Renal cortex interstitium (tissue), 11 donors: ENCODE measurements at regions not wholly inside any gene's neighbourhood (a gene's known extent, or its start where the extent isn't known, plus 50 kb on each side); places are given as distances from the start of the nearest gene placed in this dataset.
"Not testable (repeated sequence)": the region's sequence is repeated elsewhere in the genome, so short reads cannot be mapped to it uniquely, and the experiment has no call there.

Experiments
- DNase-seq, 11 donors: peaks; one replicate each; pipeline ENCODE4 v3.0.0-alpha.2; 2013; ENCODE audit warnings: low read depth in 9 of 11, low spot score in 4 of 11; ENCODE audit errors: extremely low read depth in 1 of 11

DNA sequence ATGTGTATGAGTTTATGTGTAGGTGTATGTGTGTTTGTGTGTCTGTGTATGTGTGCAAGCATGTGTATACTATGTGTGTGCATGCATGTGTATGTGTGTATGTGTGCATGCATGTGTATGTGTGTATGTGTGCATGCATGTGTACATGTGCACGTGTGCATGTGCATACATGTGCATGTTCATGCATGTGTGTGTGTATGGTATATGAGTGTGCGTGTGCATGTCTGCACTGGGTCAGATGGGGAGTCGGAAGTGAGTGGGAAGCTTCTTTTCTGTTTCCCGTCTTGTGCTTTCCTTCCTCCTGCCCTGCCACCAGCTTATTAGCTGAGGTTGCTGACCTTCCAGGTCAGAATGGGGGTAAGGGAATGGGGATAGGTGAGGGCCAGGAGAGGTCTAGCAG, 174.7 kb downstream of the MAP2K4 start:
- DNase-seq, result no peak

DNA sequence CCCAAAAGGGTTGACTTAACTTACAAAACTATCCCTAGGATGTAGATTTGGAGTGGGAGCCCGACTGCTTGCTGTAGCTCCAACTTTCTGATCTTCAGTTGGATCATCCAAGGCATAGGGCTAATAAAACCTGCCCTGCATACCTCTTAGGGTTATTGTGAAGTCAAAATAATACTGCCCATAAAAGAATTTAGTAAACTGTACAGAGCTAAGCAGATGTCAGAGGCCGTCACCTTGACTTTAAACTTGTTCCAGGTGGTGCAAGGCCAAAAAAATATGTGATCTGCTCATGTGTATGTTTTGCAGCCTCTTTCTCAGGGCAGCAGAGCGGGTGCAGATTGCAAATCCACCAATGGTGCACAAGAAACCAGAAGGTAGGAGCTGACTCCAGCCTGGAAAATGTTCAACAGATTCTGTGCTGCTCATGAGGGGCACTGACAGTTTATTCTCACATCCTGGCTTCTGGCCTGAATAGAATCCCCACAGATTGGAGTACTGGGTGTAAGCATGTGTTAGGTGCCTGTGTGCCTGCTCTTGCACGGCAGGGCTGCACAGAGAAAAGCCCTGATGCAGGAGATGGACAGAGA, 180.7 kb downstream of the MAP2K4 start:
- no peak for DNase-seq

DNA sequence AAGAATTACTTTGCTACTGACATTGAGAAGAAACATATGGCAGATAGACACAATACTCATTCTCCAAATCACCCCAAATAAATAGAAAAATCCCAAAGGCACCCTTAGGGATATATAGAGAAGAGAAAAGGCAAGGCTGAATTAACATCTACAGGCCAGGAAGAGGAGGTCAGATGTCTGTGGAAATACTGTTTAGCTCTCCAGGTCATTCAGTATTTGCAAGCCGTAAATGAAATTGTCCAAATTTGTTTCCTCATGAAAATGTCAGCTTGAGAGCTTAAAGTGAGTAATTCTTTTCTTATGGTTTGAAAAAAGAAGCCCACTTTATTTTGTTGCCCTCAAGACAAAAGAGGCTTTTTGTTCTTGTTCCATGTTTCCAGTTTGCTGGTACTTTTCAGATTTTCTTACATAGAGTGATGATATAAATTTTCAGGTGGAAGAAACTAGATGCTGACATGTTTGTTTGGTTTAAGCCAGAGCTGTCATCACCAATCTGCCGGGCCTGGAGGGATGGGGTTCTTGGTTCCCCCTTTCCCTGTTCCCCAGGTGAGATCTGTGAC, 189.0 kb downstream of the MAP2K4 start:
- peak in 4 of 11 donors; percentile 36 to 49 (median 42) for DNase-seq

DNA sequence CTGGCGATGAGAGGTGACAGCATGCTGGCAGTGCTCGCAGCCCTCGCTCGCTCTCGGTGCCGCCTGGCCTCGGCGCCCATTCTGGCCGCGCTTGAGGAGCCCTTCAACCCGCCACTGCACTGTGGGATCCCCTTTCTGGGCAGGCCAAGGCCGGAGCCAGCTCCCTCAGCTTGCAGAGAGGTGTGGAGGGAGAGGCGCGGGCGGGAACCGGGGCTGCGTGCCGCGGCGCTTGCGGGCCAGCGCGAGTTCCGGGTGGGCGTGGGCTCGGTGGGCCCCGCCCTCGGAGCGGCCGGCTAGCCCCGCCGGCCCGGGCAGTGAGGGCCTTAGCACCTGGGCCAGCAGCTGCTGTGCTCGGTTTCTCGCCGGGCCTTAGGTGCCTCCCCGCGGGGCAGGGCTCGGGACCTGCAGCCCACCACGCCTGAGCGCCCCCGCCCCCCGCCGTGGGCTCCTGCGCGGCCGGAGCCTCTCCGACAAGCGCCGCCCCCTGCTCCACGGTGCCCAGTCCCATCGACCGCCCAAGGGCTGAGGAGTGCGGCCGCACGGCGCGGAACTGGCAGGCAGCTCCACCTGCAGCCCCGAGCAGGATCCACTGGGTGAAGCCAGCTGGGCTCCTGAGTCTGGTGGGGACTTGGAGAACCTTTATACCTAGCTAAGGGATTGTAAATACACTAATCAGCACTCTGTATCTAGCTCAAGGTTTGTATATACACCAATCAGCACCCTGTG, 200.2 kb downstream of the MAP2K4 start:
- not testable (repeated sequence) for DNase-seq

DNA sequence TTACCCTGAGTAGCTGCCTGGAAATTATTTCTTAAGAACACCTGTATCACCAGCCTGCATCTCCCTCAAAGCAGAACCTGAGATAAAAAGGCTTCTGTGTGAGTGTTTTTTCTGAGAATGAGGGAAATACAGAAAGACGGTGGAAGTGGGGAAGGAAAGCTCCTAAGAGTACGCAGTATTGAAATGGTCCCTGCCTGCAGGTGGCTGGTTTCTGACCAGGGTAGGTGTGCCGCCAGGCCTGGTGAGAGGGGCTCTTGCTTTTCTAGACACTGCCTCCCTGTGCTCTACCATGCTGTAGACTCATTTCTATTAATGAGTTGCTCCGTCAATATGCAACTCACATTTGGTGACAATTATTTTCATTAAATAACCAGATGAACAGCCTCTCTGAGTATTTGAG, 201.7 kb downstream of the MAP2K4 start:
- no peak for DNase-seq

DNA sequence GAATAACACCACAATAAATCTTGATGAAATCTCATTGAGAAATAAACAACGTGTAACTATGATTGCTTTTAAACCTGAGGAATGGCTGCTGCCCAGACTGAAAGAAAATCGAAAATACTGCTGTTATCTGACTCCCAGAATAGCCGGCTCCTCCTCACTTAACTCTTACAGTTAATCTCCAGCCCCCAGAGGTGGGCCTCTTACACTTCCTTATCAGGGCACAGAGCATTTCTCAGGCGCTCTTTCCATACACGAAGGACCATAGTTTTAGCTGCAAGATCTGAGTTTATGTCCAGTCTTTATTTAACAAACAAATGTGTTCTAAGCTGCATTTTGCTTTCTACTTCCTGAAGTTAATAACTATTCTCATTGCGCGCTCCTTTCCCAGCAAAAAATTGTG, 206.9 kb downstream of the MAP2K4 start:
- no peak for DNase-seq

DNA sequence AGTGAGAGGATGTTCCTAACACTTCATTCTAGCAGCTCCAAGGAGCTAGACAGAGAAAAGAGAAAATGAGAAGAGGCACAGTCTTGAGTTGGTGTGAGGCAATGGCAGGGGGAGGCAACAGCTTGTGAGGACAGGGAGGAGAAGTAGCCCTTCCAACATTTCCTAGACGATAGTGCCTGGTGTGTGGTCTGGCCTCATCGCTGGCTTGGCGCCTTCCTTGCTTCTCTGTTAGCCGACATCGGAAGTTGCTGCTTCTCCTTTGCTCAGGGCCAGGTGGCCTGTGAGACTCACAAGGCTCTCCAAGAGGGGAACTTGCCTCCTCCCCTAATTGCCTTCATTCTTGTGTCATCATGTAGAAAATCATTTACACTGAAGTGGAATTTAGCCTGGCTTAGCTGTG, 208.7 kb downstream of the MAP2K4 start:
- no peak for DNase-seq

DNA sequence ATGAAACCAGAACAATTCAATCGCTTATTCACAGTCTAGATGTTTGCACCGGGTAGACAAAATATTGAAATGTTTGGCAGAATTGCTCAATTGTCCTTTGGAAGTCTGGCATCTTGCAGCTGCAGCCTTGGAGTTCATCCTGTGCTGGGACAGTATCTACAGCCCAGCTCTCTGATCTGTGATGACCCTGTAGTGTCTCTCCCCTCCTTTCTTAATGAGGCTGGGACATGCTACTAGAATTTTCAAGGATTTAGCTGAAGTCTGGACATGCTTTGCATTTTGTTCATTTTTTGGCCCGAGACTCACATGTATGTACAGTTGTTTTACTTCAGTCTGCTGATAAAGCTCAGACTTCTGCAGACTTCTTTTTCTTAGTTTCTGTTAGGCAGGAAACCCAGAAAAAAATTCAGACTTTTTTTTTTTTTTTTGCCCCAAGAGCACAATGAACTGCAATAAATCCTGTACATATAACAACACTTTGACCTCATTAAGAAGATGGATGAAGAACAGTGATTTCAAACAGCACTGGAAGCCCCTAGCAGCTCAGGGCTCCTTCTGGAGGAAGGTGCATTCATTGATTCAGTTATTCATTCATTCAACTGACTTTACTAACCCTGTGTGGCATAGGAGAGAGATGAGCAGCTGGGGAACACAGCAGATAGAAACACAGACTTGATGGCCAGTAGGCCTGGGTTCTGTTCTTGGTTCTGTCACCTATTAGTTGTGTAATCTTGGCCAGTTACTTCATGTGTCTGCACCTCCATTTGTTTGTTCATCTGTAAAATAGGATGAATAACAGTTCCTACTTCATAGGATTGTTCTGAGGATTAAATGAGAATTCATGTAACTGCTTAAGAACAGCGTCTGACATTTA, 210.0 kb downstream of the MAP2K4 start:
- DNase-seq, result peak in 8 of 11 donors; percentile 36 to 66 (median 56)

DNA sequence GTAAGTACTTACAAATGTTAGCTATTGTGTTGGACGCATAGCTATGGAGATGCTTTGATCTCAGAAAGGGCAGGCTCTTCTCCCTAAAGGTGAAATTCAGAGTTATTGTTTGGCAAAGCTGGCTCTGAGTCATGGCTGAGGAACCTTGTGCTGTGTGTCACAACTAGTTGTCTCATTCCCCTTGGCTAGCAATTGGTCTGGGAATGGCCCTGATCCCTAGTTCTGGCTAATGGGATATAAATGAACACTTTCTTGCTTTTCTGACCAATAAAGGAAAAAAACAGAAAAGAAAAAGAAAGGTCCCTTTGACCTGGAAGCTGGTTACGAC, 210.6 kb downstream of the MAP2K4 start:
- DNase-seq, result no peak

DNA sequence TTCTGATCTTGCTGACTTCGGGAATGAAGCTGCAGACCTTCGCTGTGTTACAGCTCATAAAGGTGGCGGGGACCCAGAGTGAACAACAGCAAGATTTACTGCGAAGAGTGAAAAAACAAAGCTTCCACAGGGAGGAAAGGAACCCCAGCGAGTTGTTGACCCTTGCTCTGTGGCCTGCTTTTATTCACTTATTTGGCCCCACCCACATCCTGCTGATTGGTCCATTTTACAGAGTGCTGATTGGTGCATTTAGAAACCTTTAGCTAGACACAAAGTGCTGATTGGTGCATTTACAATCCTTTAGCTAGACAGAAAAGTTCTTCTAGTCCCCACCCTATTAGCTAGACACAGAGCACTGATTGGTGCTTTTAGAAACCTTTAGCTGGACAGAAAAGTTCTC, 218.3 kb downstream of the MAP2K4 start:
- DNase-seq, result not testable (repeated sequence)

DNA sequence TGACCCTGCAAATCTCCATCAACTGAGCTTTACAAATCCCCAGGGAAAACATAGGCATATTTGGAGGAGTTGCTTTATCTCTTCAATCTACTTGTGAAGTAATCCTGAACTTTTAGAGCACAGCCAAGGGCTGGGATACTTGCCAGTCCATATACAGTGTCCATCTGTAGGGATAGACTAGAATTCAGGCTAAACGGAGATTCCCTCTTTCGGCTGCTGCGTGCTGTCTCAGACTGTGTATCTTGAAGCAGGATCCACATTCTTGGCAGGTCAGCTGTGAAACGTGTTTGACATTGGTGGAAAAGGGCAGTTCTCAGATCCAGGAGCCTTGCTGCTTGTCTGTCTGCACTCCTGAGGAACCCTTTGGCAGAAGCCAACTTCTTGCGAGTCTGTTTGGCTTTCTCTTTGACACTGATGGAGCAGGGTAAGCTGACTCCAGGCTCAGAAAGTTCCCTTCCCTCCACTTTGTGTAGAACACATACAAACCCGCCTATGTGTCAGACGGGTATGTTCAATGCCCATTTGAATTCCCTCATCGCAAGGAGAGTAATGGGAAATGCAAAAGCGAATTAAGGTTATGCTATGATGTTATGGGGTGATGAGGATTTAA, 221.8 kb downstream of the MAP2K4 start:
- DNase-seq, result no peak

DNA sequence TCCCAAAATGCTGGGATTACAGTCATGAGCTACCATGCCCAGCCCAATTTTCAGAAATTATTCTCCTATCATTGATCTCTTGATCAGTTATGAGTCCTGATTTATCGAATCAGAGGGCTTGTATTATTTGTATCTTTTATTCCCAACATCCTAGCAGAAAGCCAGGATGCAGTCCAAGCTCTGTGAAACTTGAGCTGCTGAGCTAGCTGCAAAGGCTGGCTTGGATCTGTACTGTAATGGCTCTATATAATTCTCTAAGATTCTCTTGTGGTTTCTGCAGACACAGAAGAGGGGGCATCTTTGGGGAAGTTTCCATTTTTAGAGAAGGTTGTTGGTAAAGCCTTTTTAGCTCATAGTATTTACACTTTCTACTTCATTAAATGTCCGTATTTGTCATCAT, 227.1 kb downstream of the MAP2K4 start:
- DNase-seq, result no peak

DNA sequence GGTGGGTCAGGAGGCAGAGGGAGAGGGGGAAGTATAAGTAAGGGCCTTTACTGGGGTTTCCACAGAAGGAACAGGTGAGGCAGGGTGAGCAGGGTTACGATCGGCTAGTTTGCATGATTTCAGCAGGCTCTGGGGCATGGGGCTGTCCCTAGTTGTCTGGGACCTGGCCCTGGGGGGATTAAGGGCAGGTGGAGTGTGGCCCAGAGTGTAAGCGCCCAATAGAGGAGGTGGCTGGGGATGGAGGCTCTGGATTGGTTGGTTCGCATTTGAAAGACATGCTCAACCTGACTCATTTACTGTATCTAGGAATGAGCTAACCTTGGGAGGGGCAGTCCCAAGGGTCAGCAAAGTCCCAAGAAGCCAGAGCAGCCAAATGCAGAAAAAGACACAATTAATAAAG, 230.3 kb downstream of the MAP2K4 start:
- no peak for DNase-seq

DNA sequence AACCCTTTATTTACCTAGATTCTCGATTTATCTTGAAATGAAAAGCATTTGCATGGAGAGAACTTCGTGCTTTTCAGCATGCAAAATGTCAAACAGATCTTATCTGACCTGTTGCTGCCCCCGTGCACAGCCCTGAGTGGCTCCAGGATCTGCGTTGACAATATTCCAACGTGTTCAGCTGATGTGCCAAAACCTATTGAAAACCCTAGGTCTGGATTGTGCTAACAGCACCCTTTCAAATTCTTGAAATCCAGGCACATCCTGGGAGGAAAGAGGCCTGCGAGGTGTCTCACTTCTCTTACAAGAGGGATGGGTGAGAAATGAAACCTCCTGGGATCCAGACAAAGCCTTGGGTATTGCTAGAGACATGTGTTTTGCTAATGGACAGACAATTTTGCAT, 231.8 kb downstream of the MAP2K4 start:
- DNase-seq, result no peak

DNA sequence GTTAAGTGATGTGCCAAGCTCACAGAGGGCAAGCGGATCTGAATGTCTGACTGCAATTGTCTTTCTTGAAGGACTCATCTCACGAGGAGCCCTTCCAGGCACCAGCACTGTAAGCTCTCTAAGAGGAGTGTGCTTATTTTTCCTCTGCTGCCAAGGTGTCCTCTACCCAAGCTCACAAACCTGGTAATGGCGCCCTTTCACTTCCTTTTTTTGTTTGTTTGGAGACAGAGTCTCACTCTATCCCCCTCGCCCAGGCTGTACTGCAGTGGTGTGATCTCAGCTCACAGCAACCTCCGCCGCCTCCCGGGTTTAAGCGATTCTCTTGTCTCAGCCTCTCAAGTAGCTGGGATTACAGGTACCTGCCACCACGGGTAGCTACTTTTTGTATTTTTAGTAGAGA, 233.8 kb downstream of the MAP2K4 start:
- no peak for DNase-seq

DNA sequence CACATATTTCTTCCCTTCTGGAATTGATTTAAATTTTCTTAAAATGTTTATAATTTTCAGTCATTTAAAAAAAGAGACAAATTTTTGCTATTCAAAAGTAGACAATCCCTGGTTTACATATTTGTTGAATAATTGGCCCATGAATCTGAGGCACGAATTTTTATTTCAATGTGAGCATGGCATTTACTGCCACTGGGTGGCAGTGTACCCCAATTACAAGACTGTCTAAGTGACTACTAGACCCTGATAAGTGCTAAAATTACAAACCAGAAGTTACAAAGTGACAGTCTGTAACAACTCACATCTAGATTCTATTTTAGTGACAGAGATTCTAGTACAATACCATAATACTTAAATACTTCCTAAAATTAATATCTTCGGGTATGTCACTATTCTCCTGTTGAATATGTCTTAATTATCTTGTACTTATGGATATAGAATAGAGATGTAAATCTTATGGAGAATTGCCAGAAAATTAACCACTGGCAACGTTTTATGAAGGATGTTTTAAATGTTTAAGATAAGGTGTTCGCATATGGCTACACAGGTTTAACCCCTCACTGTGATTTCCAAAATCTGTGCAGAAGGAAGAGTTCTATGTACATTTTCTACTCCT, 235.8 kb downstream of the MAP2K4 start:
- DNase-seq, result peak; percentile 22 to 69 (median 43)

DNA sequence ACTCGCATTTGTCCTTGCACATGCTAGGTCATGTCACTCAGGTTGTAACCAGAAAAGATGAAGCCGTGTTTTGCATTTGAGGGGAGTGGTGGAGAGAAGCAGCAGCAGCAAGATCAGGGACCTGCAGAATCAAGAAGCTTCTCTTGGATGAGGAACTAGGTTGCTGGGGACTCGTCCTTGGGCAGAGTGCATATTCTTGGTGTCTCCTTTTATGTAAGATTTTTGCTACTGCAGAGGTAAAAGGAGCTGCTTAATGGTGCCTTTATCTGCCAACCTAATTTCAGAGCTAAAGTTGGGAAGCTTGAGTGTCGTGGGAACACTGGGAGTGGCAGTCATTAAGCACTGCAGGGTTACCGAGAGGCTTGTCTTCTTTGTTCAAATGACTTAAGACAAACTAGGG, 236.5 kb downstream of the MAP2K4 start:
- no peak for DNase-seq

DNA sequence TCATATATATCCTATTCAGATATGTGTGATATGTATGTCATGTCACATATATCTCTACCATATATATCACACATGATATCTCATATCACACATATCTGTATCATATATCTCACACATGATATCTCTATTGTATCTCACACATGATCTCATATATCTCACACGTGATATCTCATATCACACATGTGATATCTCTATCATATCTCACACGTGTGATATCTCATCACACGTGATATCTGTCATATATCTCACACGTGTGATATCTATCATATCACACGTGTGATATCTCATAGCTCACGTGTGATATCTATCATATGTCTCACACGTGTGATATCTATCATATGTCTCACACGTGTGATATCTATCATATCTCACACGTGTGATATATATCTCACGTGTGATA, 240.7 kb downstream of the MAP2K4 start:
- no peak for DNase-seq

DNA sequence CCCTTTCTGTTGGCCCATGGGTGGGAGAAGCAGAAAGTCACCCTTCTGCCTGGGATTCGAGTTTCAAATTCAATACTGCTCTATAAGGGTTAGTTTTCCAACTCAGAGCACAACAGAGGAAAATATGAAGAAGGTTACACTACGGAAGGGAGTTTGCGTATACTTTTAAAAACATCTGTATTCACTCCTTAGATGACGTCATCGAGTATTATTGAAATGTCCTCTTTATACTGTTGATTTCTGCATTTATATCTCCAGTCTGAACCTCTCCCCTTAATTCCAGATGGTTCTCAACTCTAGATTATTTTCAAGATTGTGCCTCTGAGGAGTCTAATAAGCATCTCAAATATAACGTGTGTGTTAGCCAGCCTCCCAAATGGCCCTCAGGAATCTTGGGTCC, 249.1 kb downstream of the MAP2K4 start:
- no peak for DNase-seq
